Gastroesophageal sphincter (tissue), 4 donors: ENCODE measurements at regions not wholly inside any gene's neighbourhood (a gene's known extent, or its start where the extent isn't known, plus 50 kb on each side); places are given as distances from the start of the nearest gene placed in this dataset.

Experiments
- ATAC-seq: fragments of 150-250 bp; one replicate; pipeline ENCODE4 v1.9.1; 2016; ENCODE audit warnings: mild to moderate bottlenecking, moderate library complexity
- H3K27ac ChIP-seq, 4 donors: fragments of 200-600 bp; sonication (generic) in 3 of 4; 1 replicate in 3 of 4; 2 replicates in 1 of 4; pipeline ENCODE4 v1.5.1; 2016 to 2019
- H3K27me3 ChIP-seq: fragments of 200-600 bp; sonication (generic); one replicate; pipeline ENCODE4 v1.5.1; 2019
- H3K36me3 ChIP-seq, 2 donors: fragments of 200-600 bp; sonication (generic); one replicate each; pipeline ENCODE4 v1.5.1; 2019; ENCODE audit warnings: control low read depth in 1 of 2
- H3K4me1 ChIP-seq, 3 donors: fragments of 200-600 bp; sonication (generic); 1 replicate in 2 of 3; 2 replicates in 1 of 3; pipeline ENCODE4 v1.5.1; 2016 to 2019; ENCODE audit warnings: control low read depth in 2 of 3
- H3K4me3 ChIP-seq, 2 donors: fragments of 200-600 bp; sonication (generic); one replicate each; pipeline ENCODE4 v1.5.1; 2019; ENCODE audit warnings: mild to moderate bottlenecking in 1 of 2, moderate library complexity in 1 of 2
- H3K9me3 ChIP-seq, 3 donors: fragments of 200-600 bp; sonication (generic); one replicate each; pipeline ENCODE4 v1.5.1; 2017 to 2019; ENCODE audit warnings: control low read depth in 2 of 3
- CTCF ChIP-seq, 4 experiments: fragments of 200-600 bp in 2 of 4; fragments of 450-650 bp in 2 of 4; sonication (generic) in 1 of 4; IDR thresholded peaks; one replicate each; pipeline ENCODE4 v1.5.1; 2017 to 2019; ENCODE audit warnings: antibody characterized with exemption in 4 of 4, mild to moderate bottlenecking in 2 of 4, moderate library complexity in 2 of 4
- EP300 ChIP-seq: sonication (generic); formaldehyde crosslinking; IDR thresholded peaks from one replicate; pipeline ENCODE4 v1.6.1; 2017; ENCODE audit warnings: antibody characterized with exemption, mild to moderate bottlenecking
- POLR2A ChIP-seq, 2 donors: fragments of 450-650 bp; IDR thresholded peaks; one replicate each; pipeline ENCODE4 v1.6.1; 2017; ENCODE audit warnings: antibody characterized with exemption in 2 of 2, mild to moderate bottlenecking in 2 of 2, moderate library complexity in 1 of 2
- POLR2AphosphoS5 ChIP-seq: sonication (generic); formaldehyde crosslinking; IDR thresholded peaks from one replicate; pipeline ENCODE4 v1.6.1; 2017; ENCODE audit warnings: antibody characterized with exemption
- WGBS, 2 donors: methylation state at CpG; one replicate each; pipeline ENCODE4 v1.1.5; 2018; ENCODE audit warnings: low coverage in 1 of 2; 5-methylcytosine and 5-hydroxymethylcytosine counted together

DNA sequence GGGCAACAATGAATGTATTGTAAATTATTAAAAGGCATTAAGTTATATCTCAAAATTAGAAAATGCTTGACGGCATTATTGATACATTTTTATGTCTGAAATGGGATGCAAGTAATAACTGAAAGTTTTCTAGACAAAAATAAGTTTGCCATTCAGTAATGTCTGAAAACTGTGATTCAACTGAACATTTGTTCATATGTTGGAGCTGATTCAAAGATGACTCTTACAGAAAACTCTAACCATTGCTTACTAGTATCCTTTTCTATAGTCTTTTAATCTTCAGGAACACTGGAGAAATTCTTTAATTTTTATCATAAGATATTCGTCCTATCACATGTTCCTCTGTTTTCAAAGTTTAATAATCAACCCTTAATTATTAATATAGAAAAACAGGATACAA is 71.1 kb upstream of the TFEC start:
- no peaks in the 10 kb centered on the region for H3K27me3 ChIP-seq
- H3K36me3 ChIP-seq: no peaks in the 10 kb centered on the region
- no peak overlapping the region for H3K4me3 ChIP-seq
- WGBS, 2 donors: 71 to 95% methylated on average over 2 of the region's 2 CpGs
- peaks cover 0 to 4% (median 0%) of the 10 kb centered on the region in 3 donors for H3K4me1 ChIP-seq
- no peak for TF ChIP-seq POLR2A (IDR thresholded peaks at IDR 0.05)
- TF ChIP-seq EP300: no peak
- TF ChIP-seq CTCF (IDR thresholded peaks at IDR 0.05): no peak
- TF ChIP-seq POLR2AphosphoS5: no peak
- no peaks in the 10 kb centered on the region for H3K9me3 ChIP-seq
- ATAC-seq: no peak
- no peak overlapping the region for H3K27ac ChIP-seq

GRCh38 chr7:116111475-116111874 is 80.9 kb upstream of the TFEC start:
- ATAC-seq: no peak
- Histone ChIP-seq H3K4me1 (peaks cover 0 to 18% (median 0%) of the 10 kb centered on the region in 3 donors), H3K9me3 (no peaks in the 10 kb centered on the region), H3K27ac (no peak overlapping the region), H3K4me3 (no peak overlapping the region), H3K36me3 (no peaks in the 10 kb centered on the region), H3K27me3 (no peaks in the 10 kb centered on the region)
- no peak for TF ChIP-seq CTCF (IDR thresholded peaks at IDR 0.05)
- TF ChIP-seq POLR2AphosphoS5: no peak
- no peak for TF ChIP-seq EP300
- TF ChIP-seq POLR2A (IDR thresholded peaks at IDR 0.05): no peak

DNA sequence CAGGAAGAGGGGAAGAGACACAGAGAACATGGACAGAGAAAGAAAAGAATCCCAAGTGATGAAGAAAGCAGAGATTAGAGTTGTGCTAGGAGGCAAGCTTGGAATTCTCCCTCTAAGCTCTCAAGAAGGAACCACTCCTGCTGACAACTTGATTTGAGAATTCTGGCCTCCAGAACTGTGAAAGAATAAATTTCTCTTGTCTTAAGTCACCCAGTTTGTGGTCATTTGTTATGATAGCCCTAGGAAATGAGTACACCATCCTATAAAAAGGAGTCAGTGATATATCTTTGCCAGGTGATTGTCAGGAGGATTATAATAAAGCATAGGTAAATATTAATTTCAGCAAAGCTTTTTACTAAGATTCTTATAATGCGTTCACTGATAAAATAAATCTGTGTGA is 82.7 kb upstream of the TFEC start:
- no peaks in the 10 kb centered on the region for H3K9me3 ChIP-seq
- ATAC-seq: no peak
- H3K36me3 ChIP-seq: no peaks in the 10 kb centered on the region
- WGBS, 2 donors: 90 to 100% methylated on average over 1 of the region's 1 CpG
- no peaks in the 10 kb centered on the region for H3K27me3 ChIP-seq
- no peak overlapping the region for H3K4me3 ChIP-seq
- peaks cover 0 to 12% (median 0%) of the 10 kb centered on the region in 3 donors for H3K4me1 ChIP-seq
- H3K27ac ChIP-seq: no peak overlapping the region
- TF ChIP-seq EP300 (no peak), POLR2AphosphoS5 (no peak), CTCF (IDR thresholded peaks at IDR 0.05) (no peak), POLR2A (IDR thresholded peaks at IDR 0.05) (no peak)

DNA sequence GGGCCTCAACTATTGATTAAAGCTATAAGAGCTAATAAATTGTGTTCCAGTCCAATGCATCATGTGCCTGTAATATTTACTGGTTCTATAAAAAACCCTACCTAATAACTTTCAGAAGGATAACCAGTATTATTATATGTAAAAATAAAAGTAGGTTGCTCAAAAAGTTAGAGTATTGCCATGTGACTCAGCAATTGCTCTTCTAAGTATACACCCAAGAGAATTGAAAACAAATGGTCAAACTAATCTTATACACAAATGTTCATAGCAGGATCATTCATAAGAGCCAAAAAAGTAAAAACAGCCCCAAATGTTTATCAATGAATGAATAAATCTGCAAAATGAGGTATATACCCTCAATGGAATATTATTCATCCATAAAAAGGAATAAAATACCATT is 89.5 kb upstream of the TES start:
- Histone ChIP-seq H3K27ac (no peak overlapping the region), H3K9me3 (no peaks in the 10 kb centered on the region), H3K36me3 (no peaks in the 10 kb centered on the region), H3K27me3 (no peaks in the 10 kb centered on the region), H3K4me1 (no peaks in the 10 kb centered on the region), H3K4me3 (no peak overlapping the region)
- no peak for ATAC-seq
- TF ChIP-seq POLR2AphosphoS5 (no peak), CTCF (IDR thresholded peaks at IDR 0.05) (no peak)

- WGBS, 2 donors: 41 to 57% methylated on average over 3 of the region's 3 CpGs
- Histone ChIP-seq H3K27me3 (no peaks in the 10 kb centered on the region), H3K27ac (no peak overlapping the region), H3K9me3 (peaks cover 0 to 6% (median 0%) of the 10 kb centered on the region in 3 donors), H3K4me3 (no peak overlapping the region), H3K4me1 (no peaks in the 10 kb centered on the region), H3K36me3 (no peaks in the 10 kb centered on the region)
- TF ChIP-seq EP300 (no peak), POLR2A (IDR thresholded peaks at IDR 0.05) (no peak), CTCF (IDR thresholded peaks at IDR 0.05) (peak; percentile 33 to 63 (median 44)), POLR2AphosphoS5 (no peak)
- no peak for ATAC-seq
Observed at GRCh38 chr7:116122972-116123595, 87.3 kb upstream of the TES start.
